CD4-positive, alpha-beta T cell (primary cell): ENCODE measurements at regions not wholly inside any gene's neighbourhood (a gene's known extent, or its start where the extent isn't known, plus 50 kb on each side); places are given as distances from the start of the nearest gene placed in this dataset.

ENCODE experiments used
- ATAC-seq: fragments of 200-7000 bp; cut with Tn5 transposase; one replicate; pipeline ENCODE4 v1.10.0; 2022; ENCODE audit warnings: mild to moderate bottlenecking; ENCODE audit not compliant: poor library complexity
- CTCF ChIA-PET: fragments of 350-600 bp; sonication (Branson Sonifier 250); formaldehyde crosslinking; loops from one replicate; lab custom pipeline; 2021; ENCODE audit warnings: antibody characterized with exemption, inconsistent platforms; lab: Charles Lee
- POLR2A ChIA-PET: fragments of 350-600 bp; sonication (Branson Sonifier 250); formaldehyde crosslinking; loops from one replicate; lab custom pipeline; 2021; ENCODE audit warnings: antibody characterized with exemption, inconsistent platforms; lab: Charles Lee
- DNase-seq, 14 experiments: peaks; one replicate each; pipeline ENCODE4 v3.0.0-alpha.2; 2013 to 2020; ENCODE audit warnings: mixed read lengths in 2 of 14
- H3K27ac ChIP-seq, 2 donors: one replicate each; pipeline versions ENCODE4 v1.5.1 to v1.7.0; 2013; ENCODE audit warnings: low read length in 2 of 2, low read depth in 1 of 2, mild to moderate bottlenecking in 1 of 2
- H3K27me3 ChIP-seq, 2 experiments: 1 replicate in 1 of 2; 2 replicates in 1 of 2; pipeline versions ENCODE4 v1.6.1 to v1.7.0; 2013; ENCODE audit warnings: low read length in 2 of 2, control low read depth in 1 of 2, mild to moderate bottlenecking in 1 of 2, moderate library complexity in 1 of 2; ENCODE audit not compliant: insufficient read depth in 2 of 2, control insufficient read depth in 1 of 2
- H3K36me3 ChIP-seq: one replicate; pipeline ENCODE4 v1.6.1; 2013; ENCODE audit warnings: low read length, control low read depth; ENCODE audit not compliant: insufficient read depth
- H3K4me1 ChIP-seq: one replicate; pipeline ENCODE4 v1.6.1; 2013; ENCODE audit warnings: low read length, control low read depth; ENCODE audit not compliant: insufficient read depth
- H3K4me3 ChIP-seq: one replicate; pipeline ENCODE4 v1.5.1; 2013; ENCODE audit warnings: mild to moderate bottlenecking, low read length, moderate library complexity
- H3K9me3 ChIP-seq, 2 experiments: 1 replicate in 1 of 2; 2 replicates in 1 of 2; pipeline versions ENCODE4 v1.6.1 to v1.7.0; 2013; ENCODE audit warnings: low read length in 2 of 2, mild to moderate bottlenecking in 2 of 2, control low read depth in 1 of 2, moderate library complexity in 1 of 2; ENCODE audit not compliant: control insufficient read depth in 1 of 2, insufficient read depth in 1 of 2
- H3K27ac Mint-ChIP-seq: one replicate; pipeline ENCODE4 v1.8.0; 2020; ENCODE audit warnings: mixed read lengths
- H3K27me3 Mint-ChIP-seq: one replicate; pipeline ENCODE4 v1.8.0; 2021; ENCODE audit warnings: mixed read lengths
- H3K36me3 Mint-ChIP-seq: one replicate; pipeline ENCODE4 v1.8.0; 2021; ENCODE audit warnings: low read depth, mixed read lengths
- H3K4me1 Mint-ChIP-seq: one replicate; pipeline ENCODE4 v1.8.0; 2021; ENCODE audit warnings: low read depth, mixed read lengths
- H3K4me3 Mint-ChIP-seq: one replicate; pipeline ENCODE4 v1.8.0; 2020; ENCODE audit warnings: mild to moderate bottlenecking, mixed read lengths
- H3K9me3 Mint-ChIP-seq: one replicate; pipeline ENCODE4 v1.8.0; 2020; ENCODE audit warnings: mixed read lengths
- CTCF ChIP-seq: fragments of 200-600 bp; IDR thresholded peaks from one replicate; pipeline ENCODE4 v1.8.0; 2022; ENCODE audit warnings: antibody characterized with exemption, mild to moderate bottlenecking
- intact Hi-C, 2 experiments: fragments of 100-400 bp; cut with DNase I in 1 of 2; cut with micrococcal nuclease in 1 of 2; formaldehyde crosslinking; loops; one replicate each; pipeline versions ENCODE4 v1.15.1 to v1.9.0; 2023 to 2025; cut with DNase I, micrococcal nuclease

- H3K27me3 ChIP-seq, result no peaks in the 10 kb centered on the region
- ChIA-PET POLR2A (no interaction called here), CTCF (no interaction called here)
- no peaks in the 10 kb centered on the region for H3K9me3 ChIP-seq
- Mint-ChIP-seq H3K4me3 (no peak overlapping the region), H3K9me3 (peaks cover 4% of the 10 kb centered on the region), H3K36me3 (no peaks in the 10 kb centered on the region), H3K27ac (no peak overlapping the region), H3K4me1 (no peaks in the 10 kb centered on the region), H3K27me3 (no peaks in the 10 kb centered on the region)
- no peak for TF ChIP-seq CTCF
- no peaks in the 10 kb centered on the region for H3K36me3 ChIP-seq
- ATAC-seq (no peak), DNase-seq (no peak)
- H3K4me1 ChIP-seq, result no peaks in the 10 kb centered on the region
- H3K27ac ChIP-seq, result no peak overlapping the region
- no peak overlapping the region for H3K4me3 ChIP-seq
- intact Hi-C loops, result no loop called here
These were observed 391.7 kb downstream of the MED10 start for GRCh38 chr5:5986492-5987178.

GRCh38 chr5:5985332-5985731, 393.0 kb downstream of the MED10 start:
- H3K4me3 ChIP-seq, result no peak overlapping the region
- DNase-seq, result no peak
- ChIA-PET CTCF (interaction anchor here (0.6 kb wide), 1 partner anchor 25 kb away, joined by 3 read pairs; no protein-coding TSS in a partner anchor), POLR2A (no interaction called here)
- TF ChIP-seq CTCF, result no peak
- H3K9me3 ChIP-seq, result no peaks in the 10 kb centered on the region
- Mint-ChIP-seq H3K27ac (no peak overlapping the region), H3K9me3 (peaks cover 2% of the 10 kb centered on the region), H3K4me3 (no peak overlapping the region), H3K27me3 (no peaks in the 10 kb centered on the region), H3K4me1 (no peaks in the 10 kb centered on the region), H3K36me3 (no peaks in the 10 kb centered on the region)
- no peaks in the 10 kb centered on the region for H3K27me3 ChIP-seq
- intact Hi-C loops, result no loop called here
- ATAC-seq, result no peak
- H3K27ac ChIP-seq, result no peak overlapping the region
- H3K36me3 ChIP-seq, result no peaks in the 10 kb centered on the region
- no peaks in the 10 kb centered on the region for H3K4me1 ChIP-seq

GRCh38 chr5:5983261-5983980, 394.9 kb downstream of the MED10 start:
- Mint-ChIP-seq H3K36me3 (no peaks in the 10 kb centered on the region), H3K27me3 (no peaks in the 10 kb centered on the region), H3K4me3 (no peak overlapping the region), H3K27ac (no peak overlapping the region), H3K4me1 (no peaks in the 10 kb centered on the region), H3K9me3 (no peaks in the 10 kb centered on the region)
- Histone ChIP-seq H3K9me3 (no peaks in the 10 kb centered on the region), H3K4me3 (no peak overlapping the region), H3K27me3 (no peaks in the 10 kb centered on the region), H3K27ac (no peak overlapping the region), H3K36me3 (no peaks in the 10 kb centered on the region), H3K4me1 (no peaks in the 10 kb centered on the region)
- ChIA-PET POLR2A (no interaction called here), CTCF (no interaction called here)
- TF ChIP-seq CTCF, result no peak
- ATAC-seq (no peak), DNase-seq (no peak)
- intact Hi-C loops, result no loop called here
